Left renal pelvis (tissue), 4 donors: ENCODE measurements at regions not wholly inside any gene's neighbourhood (a gene's known extent, or its start where the extent isn't known, plus 50 kb on each side); places are given as distances from the start of the nearest gene placed in this dataset.

Source experiments
- DNase-seq, 4 donors: peaks; one replicate each; pipeline ENCODE4 v3.0.0-alpha.2; 2013; ENCODE audit warnings: low read depth in 4 of 4, low spot score in 3 of 4

DNA sequence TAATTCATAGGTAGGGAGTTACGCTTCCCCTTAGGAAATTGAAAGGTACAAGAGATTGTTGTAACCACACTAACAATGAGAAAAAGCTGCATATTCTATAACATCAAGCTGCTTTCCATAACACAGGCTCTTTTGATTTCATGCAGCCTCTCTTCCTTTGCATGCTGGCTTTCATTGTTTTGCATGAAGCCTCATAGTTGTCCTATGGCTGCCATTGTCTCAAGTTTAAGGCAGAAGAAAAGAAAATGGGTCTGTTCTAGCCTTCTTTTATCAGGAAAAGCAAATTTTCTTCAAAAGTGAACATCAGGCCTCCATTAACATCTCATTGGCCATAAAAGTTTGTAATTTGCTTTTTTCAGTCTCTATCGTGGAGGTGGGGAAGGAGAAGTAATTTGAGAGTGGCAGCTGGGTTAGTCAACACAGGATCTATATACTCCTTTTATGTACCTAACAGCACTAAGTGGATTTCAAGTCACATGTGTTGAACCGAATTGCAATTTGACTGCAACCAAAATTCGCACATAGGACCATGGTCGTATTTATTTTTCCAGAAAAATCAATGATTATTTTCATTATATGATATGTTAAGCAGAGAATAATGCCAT, 248.5 kb upstream of the RND3 start:
- DNase-seq = no peak

GRCh38 chr2:150733051-150733618, 245.7 kb upstream of the RND3 start:
- no peak for DNase-seq

DNA sequence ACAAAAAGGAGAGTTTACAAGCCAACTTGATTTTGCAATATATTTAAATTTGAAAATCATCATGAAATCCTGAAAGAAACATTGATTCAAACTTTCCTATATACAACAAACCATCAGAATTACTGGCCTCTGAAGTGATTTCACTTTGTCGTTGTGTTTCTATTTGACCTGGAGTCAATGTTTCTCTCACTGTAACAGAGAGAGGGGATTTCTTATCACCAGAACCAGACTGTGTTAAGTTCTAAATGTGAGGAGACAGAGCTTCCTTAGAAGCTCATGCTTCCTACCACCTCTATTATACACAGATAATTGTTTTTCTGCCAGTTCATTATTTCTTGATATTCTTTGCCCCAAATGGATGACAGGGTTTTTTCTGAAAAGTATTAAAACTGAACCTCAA, 245.0 kb upstream of the RND3 start:
- no peak for DNase-seq

DNA sequence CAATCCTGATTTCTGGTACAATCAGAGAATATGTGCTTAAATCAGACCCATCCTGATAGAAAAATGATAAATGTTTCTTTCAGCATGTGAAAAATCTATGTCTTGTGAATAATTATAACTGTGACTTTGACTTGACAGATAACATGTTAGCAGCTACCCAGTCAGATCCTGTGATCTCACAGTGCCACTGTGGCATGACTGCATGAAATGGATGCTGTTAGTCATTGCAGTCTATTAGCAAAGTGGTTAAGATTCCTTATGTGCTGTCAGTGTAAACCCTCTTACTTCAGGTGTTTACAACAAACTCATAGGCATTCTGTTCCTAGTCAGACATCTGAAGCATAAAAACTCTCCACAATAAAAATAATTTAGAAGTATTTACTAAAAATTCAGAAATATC, 244.6 kb upstream of the RND3 start:
- DNase-seq = no peak

DNA sequence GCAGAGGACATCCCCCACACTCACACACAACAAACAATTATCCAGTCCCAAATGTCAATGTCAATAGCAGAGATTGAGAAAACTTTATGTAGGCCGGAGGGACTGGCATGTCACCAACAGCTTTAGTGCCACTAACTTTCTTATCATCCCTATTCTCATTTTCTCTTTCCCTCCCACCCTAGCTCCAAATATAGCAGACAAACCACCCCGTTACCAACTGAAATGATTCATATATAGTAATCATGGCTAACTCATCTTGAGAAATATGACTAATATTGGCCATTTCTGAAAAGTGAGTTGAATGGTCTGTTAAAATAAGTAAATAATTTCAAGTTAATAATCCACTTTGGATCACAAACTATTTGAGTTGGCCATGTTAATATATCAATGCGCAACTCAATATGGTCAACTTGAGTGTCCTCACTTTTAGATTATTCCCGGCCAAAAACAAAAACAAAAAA, 242.1 kb upstream of the RND3 start:
- DNase-seq = no peak

DNA sequence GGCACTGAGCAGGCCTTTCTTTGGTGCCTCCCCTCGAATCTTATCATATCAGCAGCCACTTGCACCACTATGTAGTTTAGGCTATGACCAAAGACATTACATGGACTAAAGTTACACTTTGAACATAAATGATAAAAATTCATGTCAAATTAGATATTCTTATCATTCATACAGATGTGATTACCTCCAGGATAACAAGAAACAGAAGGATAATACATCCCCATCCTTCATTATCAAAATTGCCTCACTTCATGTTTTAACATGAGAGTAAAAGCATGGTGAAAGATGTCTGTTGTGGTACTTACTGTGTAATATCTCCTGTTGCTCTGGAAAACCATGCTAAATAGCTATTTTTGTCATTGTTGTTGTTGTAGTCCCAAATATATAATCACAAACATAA, 230.8 kb upstream of the RND3 start:
- DNase-seq = no peak

- DNase-seq = no peak
These were observed 228.7 kb upstream of the RND3 start for GRCh38 chr2:150716186-150716585.

- no peak for DNase-seq
These were observed 228.0 kb upstream of the RND3 start for GRCh38 chr2:150715501-150715900.

DNA sequence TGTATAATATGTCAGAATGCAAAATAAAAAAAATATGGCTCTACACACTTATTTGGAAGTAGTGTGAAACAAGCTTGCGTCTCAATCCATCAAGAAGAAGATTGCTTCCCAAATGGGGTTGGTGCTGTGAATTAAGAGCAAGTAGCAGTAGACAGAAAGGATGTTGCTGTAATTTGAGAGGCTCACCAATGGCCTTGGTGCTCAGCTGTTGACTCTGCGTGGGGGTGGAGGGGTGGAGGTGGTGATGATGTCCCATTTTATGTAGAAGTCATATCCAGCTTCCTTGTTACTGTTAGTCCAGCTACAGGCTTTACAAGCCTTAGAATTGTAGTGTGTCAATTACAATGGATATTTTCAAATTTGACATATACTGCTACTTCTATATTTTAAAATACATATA, 223.4 kb upstream of the RND3 start:
- DNase-seq = no peak

DNA sequence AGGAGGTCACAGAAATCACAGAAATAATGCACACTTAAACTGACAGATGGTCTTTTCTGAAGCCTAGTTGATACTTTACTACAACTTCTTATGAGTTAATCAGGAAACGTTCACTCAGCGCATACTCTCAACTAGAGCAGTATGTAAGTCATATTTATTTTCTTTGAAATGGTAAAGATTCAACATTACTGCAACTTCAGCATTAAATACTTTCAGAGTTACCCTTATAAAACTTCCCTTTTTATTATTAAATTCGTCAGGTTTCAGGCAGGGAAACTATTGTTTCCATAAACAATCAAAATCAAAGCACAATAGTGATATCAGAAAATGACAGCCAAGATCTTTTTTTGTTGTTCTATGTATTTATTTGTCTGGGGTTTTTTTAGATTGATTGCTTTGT, 222.6 kb upstream of the RND3 start:
- DNase-seq = no peak

GRCh38 chr2:150706561-150706960, 219.1 kb upstream of the RND3 start:
- DNase-seq = no peak

GRCh38 chr2:150705767-150706166, 218.3 kb upstream of the RND3 start:
- no peak for DNase-seq

- DNase-seq = no peak
These were observed 217.9 kb upstream of the RND3 start for GRCh38 chr2:150705357-150705756.

DNA sequence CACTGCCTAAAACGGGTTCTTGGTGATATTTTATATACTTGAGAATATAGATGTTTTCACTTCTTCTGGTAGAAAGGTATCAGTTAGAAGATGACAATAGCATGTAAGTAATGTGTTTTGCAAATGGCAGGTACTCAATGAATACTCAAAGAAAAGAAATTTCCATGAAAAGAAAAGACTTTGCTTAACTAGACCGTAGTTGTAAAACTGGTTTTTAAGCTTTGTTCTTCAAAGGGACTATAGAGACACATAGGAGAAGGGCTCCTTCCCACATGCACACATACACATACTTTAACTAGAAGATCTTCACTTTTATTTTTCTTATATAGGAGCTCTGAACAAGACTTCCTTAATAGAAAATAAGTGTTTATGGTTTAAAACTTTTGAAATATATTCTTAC, 215.3 kb upstream of the RND3 start:
- DNase-seq = no peak

- no peak for DNase-seq
These were observed 213.5 kb upstream of the RND3 start for GRCh38 chr2:150700666-150701580.

- no peak for DNase-seq
These were observed 211.8 kb upstream of the RND3 start for GRCh38 chr2:150699218-150699617.

GRCh38 chr2:150698016-150698661, 210.7 kb upstream of the RND3 start:
- no peak for DNase-seq

DNA sequence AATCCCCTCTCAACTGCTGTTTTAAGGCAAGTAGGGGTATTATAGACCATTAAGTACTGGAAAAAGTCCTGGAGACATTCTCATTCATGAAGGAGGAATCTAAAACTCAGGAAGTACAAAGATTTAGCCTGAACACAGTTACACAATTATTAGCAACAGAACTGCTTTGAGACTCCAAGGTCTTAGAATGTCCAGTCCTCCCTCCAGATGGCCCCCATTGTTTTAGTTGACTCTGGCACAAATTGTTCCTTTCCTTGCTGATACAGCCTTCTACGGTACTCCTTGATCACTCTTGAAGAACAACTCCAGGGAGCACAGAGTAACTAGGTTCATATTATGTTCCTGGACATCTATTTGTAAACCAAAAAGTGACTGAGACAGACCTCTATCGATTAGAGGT, 210.1 kb upstream of the RND3 start:
- DNase-seq = no peak

- DNase-seq = no peak
These were observed 208.1 kb upstream of the RND3 start for GRCh38 chr2:150695451-150696135.

DNA sequence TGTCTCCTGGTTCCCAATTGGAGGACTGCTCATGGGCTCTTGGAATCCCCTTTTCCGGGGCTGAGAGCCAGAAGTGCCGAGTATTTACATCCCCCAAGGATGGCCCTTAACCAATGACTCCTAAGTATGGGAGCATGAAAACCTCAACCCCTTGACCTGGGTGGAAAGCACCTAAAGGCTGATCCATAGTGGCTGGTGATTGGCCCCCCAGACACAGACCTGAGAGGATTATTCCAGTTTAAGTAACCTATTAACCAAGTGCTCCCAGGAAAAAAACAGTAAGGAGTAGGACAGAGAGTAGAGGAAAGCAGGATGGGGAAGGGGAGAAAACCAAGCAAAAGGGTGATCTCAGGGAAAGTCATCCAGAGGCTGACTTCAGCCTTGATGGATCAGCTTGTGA, 206.1 kb upstream of the RND3 start:
- no peak for DNase-seq

DNA sequence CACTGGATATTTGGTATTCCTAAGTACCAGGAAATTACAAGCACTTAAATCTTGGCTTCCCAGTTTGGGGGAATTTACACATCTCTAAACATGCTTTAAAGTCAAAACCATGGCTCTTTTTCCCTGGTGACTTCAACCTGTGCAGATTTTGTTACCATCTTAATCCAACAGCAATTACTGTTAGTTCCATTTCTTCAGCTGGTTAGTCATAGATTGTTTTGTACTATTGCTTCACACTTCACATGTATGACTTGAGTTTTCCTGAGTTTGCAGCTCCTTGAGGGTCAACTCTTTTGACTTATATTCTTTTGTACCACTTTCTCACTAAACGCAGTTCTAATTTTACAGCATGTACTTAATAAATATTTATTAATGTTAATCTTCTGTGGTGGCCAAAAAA, 203.4 kb upstream of the RND3 start:
- DNase-seq = no peak
